GM21717 (cell line): ENCODE measurements at regions not wholly inside any gene's neighbourhood (a gene's known extent, or its start where the extent isn't known, plus 50 kb on each side); places are given as distances from the start of the nearest gene placed in this dataset.
"Not testable (repeated sequence)": the region's sequence is repeated elsewhere in the genome, so short reads cannot be mapped to it uniquely, and the experiment has no call there.

Source experiments
- ATAC-seq: cut with Tn5 transposase; IDR thresholded peaks from one replicate; pipeline ENCODE4 v1.9.1; 2021; ENCODE audit warnings: mild to moderate bottlenecking, moderate library complexity; ENCODE audit not compliant: unreplicated experiment

GRCh38 chr9:75455444-75455921, 367.2 kb downstream of the OSTF1 start:
- peak; percentile 95 for ATAC-seq

DNA sequence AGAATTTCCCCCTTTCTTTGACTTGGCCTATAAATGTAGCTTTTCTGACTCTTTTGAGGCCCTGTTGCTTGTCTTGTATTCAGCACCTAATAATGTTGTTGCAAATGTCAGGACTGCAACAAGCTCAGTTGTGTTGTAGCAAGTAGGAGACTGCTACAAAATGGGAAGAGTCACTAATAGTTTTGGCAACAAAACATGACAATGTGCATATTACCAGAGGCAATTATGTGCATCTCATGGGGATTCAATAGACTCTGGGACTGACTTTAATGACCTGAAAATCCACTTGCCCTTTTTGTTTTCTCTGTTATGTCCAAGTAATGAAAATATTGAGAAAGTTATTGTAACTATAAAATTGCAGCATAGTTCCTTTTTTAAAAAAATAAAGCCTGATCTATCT, 368.4 kb downstream of the OSTF1 start:
- no peak for ATAC-seq

- no peak for ATAC-seq
Measured at GRCh38 chr9:75457474-75458011, 369.2 kb downstream of the OSTF1 start.

DNA sequence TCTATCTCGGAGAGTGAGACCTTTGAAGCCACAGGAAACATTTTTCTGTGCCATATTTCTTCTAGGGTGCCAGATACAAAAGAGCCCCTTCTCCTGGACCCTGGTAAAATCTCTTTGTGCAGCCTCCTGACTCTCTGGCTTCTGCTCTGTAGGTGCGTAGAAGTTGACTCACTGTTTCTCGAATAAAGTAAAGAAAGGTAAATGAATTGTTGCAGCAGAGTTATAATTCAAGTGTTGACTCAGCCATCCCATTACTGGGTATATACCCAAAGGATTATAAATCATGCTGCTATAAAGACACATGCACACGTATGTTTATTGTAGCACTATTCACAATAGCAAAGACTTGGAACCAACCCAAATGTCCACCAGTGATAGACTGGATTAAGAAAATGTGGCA, 371.0 kb downstream of the OSTF1 start:
- not testable (repeated sequence) for ATAC-seq

DNA sequence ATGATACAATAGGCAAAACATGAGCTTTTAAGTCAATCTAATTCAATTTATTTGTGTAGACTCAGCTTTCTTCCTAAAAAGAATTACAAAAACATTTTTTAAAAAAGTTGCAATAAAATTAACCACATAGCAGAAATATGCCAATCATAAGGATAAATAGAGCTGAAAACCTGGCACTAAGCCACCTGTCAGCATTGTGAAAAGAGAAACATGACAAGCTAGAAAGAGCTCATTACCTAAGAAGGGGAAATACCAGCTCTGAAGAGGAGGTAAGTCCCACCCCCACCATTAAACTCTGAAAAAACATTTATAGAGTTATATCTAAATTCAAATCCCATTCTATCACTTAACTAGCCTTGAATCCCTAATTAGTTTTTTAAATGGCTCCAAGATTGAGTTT, 372.9 kb downstream of the OSTF1 start:
- ATAC-seq, result no peak

- ATAC-seq, result no peak
Measured at GRCh38 chr9:75462866-75463265, 374.6 kb downstream of the OSTF1 start.

DNA sequence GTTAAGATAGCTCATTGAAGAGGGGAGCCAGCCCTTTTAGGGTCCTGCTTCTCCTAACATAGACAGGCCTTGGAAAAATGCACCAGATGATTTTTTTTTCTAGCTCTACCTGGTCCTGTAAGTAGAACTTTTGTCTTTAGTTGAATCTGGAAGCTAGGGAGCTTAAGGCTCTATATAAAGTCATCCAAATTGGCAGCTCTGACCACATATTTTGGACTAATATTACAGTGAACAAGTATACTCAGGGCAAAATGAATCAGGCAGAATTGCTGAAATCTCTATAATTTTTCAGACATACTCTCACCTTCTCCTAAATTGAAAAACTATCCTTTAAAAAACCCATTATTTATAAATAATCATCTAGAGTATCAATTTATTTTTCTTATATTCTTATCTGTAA, 375.6 kb downstream of the OSTF1 start:
- ATAC-seq, result no peak

- ATAC-seq, result no peak
Measured at GRCh38 chr9:75464726-75465125, 376.4 kb downstream of the OSTF1 start.

- ATAC-seq, result no peak
Measured at GRCh38 chr9:75467142-75467541, 378.8 kb downstream of the OSTF1 start.

DNA sequence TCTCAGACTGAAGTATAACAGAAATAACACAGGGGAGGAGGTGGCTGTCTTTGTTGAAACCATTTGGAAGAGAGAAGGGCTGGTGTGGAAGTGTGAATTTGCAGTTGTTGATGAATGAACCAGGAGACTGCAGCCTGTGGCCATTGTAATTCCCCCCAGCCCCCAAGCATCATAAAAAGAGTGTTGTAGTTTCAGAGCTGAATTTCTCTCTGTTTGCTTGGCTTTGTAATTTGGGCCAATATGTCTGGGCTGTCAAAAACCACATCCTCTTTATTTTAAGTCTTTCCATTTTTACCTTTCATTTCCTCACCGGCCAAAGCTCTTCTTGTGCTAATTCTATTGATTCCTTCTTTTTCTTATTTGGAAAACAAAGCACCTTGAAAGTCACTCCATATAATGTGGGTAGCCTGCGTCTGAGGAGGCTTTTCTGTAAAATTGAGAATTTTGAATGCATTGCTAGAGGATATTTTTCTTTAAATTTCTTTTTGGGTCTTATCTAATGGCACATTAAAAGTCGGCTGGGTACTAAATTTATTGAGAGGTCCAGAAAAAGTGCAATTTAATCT, 383.3 kb downstream of the OSTF1 start:
- ATAC-seq, result no peak

DNA sequence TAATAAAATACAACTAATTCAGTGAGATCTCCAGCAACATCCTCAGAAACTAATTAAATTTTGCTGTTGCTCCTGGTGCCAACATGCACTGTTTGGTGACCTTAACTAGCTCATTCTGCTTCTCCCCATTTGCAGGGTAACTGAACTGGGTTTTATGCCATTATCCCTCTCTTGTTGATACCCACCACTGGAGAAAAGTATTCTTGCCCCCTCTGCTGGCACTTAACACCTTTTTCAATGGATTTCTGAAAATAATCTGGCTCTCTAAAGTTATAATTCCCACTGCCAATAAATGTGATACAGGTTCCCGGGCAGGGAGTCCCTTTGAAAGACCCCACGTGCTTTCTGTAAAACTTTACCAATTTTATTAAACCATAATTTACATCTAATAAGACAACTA, 394.3 kb downstream of the OSTF1 start:
- no peak for ATAC-seq

GRCh38 chr9:75483636-75484035, 395.3 kb downstream of the OSTF1 start:
- ATAC-seq, result no peak

DNA sequence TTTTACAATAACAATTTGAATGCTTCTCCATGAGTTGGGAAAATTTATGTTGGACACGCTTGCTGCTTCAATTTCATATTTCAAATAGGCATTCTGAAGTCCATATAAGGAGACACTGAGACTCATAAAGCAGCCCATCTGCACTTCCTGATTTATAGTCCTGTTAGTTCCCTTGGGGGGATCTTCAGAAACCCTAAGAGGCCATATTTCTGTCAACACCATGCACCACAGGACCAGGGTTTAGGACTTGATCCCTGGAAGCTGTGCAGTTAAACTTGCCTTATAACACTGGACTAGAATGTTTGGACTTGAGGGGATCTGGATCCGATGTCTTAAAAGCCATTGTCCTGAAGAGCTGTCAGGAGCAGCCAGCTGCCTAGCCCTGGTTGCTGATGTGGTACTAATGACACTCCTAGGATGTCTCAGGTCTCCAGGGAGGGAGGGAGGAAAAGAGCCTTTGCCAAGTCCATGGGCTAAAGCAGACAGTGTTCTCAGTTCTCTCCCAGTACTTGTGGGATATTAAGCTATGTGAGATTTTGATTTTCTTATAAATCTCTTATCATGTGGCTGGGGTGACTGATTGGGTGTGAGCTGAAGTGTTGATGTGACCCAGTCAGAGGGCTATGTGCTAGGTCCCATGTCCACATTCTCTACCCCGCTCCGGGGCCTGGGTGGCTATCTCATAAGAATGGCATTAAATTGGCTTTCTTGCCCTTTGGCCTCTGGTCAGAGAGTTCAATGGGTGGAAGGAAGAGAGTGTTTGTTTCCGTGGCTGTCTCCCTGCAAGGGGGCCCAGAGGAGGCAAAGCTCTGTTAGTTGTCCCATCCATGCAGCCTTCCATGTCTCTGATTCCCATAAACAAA, 399.8 kb downstream of the OSTF1 start:
- ATAC-seq, result no peak

- ATAC-seq, result no peak
Measured at GRCh38 chr9:75488719-75489110, 400.4 kb downstream of the OSTF1 start.

- ATAC-seq, result no peak
Measured at GRCh38 chr9:75490326-75490725, 400.1 kb upstream of the PCSK5 start.

GRCh38 chr9:75491533-75491932, 398.9 kb upstream of the PCSK5 start:
- ATAC-seq, result no peak

- ATAC-seq, result no peak
Measured at GRCh38 chr9:75499812-75500211, 390.7 kb upstream of the PCSK5 start.

GRCh38 chr9:75500479-75500878, 390.0 kb upstream of the PCSK5 start:
- no peak for ATAC-seq

GRCh38 chr9:75500940-75501339, 389.5 kb upstream of the PCSK5 start:
- ATAC-seq, result not testable (repeated sequence)

DNA sequence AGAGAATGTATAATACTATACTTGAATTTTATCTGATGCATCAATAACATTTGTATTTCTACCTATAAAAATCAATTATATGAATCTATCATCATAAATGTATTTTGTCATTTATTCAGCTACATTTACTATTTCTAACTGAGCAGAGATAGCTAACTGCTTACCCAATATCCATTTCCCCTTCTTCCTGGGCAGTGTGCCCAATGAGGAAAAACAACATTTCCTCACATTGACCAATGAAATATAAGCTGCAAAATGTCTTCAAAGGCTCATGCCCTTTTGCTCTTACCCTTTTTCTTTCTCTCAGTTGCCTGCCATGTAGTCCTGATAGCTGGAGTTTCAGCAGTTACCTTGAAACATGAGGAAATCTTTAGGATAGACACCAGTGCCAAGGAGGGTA, 385.8 kb upstream of the PCSK5 start:
- ATAC-seq, result no peak

- ATAC-seq, result no peak
Measured at GRCh38 chr9:75505654-75506053, 384.8 kb upstream of the PCSK5 start.

GRCh38 chr9:75529463-75529862, 361.0 kb upstream of the PCSK5 start:
- ATAC-seq, result no peak
